GM23338 (cell line): ENCODE measurements at regions not wholly inside any gene's neighbourhood (a gene's known extent, or its start where the extent isn't known, plus 50 kb on each side); places are given as distances from the start of the nearest gene placed in this dataset.

ENCODE experiments used
- ATAC-seq: fragments of 200-7000 bp; cut with Tn5 transposase; 3 replicates; pipeline ENCODE4 v1.9.1; 2020
- DNase-seq: peaks from one replicate; pipeline ENCODE4 v3.0.0-alpha.2; 2015; ENCODE audit warnings: low spot score
- H2AFZ ChIP-seq: fragments of 200-600 bp; sonication (generic); 2 replicates; pipeline ENCODE4 v1.8.0; 2016; ENCODE audit warnings: antibody characterized with exemption, mild to moderate bottlenecking, moderate library complexity
- H3F3A ChIP-seq: fragments of 200-600 bp; sonication (generic); replicated peaks from 2 replicates; pipeline ENCODE4 v1.8.0; 2017; ENCODE audit warnings: antibody characterized with exemption, mixed run types, low read depth
- H3K27ac ChIP-seq: fragments of 200-600 bp; sonication (generic); 2 replicates; pipeline ENCODE4 v1.6.1; 2016; ENCODE audit warnings: low read depth
- H3K27me3 ChIP-seq: fragments of 200-600 bp; sonication (generic); 2 replicates; pipeline ENCODE4 v1.8.0; 2016; ENCODE audit warnings: mild to moderate bottlenecking, mixed run types, moderate library complexity; ENCODE audit not compliant: insufficient read depth
- H3K36me3 ChIP-seq: fragments of 200-600 bp; sonication (generic); 2 replicates; pipeline ENCODE4 v1.8.0; 2016; ENCODE audit warnings: mild to moderate bottlenecking; ENCODE audit not compliant: insufficient read depth
- H3K4me1 ChIP-seq: fragments of 200-600 bp; sonication (generic); 2 replicates; pipeline ENCODE4 v1.8.0; 2016; ENCODE audit warnings: mild to moderate bottlenecking, moderate library complexity; ENCODE audit not compliant: insufficient read depth
- H3K4me2 ChIP-seq: fragments of 200-600 bp; sonication (generic); 2 replicates; pipeline ENCODE4 v1.7.1; 2017; ENCODE audit warnings: mixed run types
- H3K4me3 ChIP-seq: fragments of 200-600 bp; sonication (generic); 2 replicates; pipeline ENCODE4 v1.6.1; 2016; ENCODE audit warnings: mixed run types
- H3K79me2 ChIP-seq: fragments of 200-600 bp; sonication (generic); replicated peaks from 2 replicates; pipeline ENCODE4 v1.8.0; 2017; ENCODE audit warnings: mild to moderate bottlenecking; ENCODE audit not compliant: insufficient read depth
- H3K9me2 ChIP-seq: fragments of 200-600 bp; sonication (generic); 2 replicates; pipeline ENCODE4 v1.8.0; 2017; ENCODE audit not compliant: insufficient read depth
- H4K20me1 ChIP-seq: fragments of 200-600 bp; sonication (generic); replicated peaks from 2 replicates; pipeline ENCODE4 v1.8.0; 2017; ENCODE audit warnings: mild to moderate bottlenecking; ENCODE audit not compliant: insufficient read depth
- H3K27ac Mint-ChIP-seq: 2 replicates; pipeline ENCODE4 v1.8.0; 2020; ENCODE audit warnings: inconsistent platforms, mild to moderate bottlenecking, moderate library complexity, mixed read lengths
- H3K27me3 Mint-ChIP-seq: 3 replicates; pipeline ENCODE4 v1.8.0; 2022; ENCODE audit warnings: low read depth, mild to moderate bottlenecking, moderate library complexity, mixed read lengths, inconsistent platforms; ENCODE audit not compliant: insufficient read depth, poor library complexity
- H3K36me3 Mint-ChIP-seq: 3 replicates; pipeline ENCODE4 v1.8.0; 2021; ENCODE audit warnings: low read depth, mild to moderate bottlenecking, inconsistent platforms, moderate library complexity, mixed read lengths
- H3K4me1 Mint-ChIP-seq: 3 replicates; pipeline ENCODE4 v1.8.0; 2020; ENCODE audit warnings: mild to moderate bottlenecking, inconsistent platforms, mixed read lengths
- H3K4me3 Mint-ChIP-seq: 3 replicates; pipeline ENCODE4 v1.8.0; 2021; ENCODE audit warnings: moderate library complexity, mild to moderate bottlenecking, inconsistent platforms, mixed read lengths
- H3K9me3 Mint-ChIP-seq: 3 replicates; pipeline ENCODE4 v1.8.0; 2020; ENCODE audit warnings: moderate library complexity, mild to moderate bottlenecking, inconsistent platforms, mixed read lengths
- CREB1 ChIP-seq: fragments of 250-450 bp; sonication (Bioruptor Pico); IDR thresholded peaks from 2 replicates; pipeline ENCODE4 v1.5.0; 2020; ENCODE audit warnings: low read depth, mild to moderate bottlenecking, moderate library complexity
- EZH2 ChIP-seq: fragments of 200-600 bp; sonication (generic); IDR thresholded peaks from one replicate; pipeline ENCODE4 v1.8.0; 2017; ENCODE audit warnings: antibody characterized with exemption, mild to moderate bottlenecking, low read depth; ENCODE audit not compliant: unreplicated experiment
- EZH2phosphoT487 ChIP-seq: fragments of 200-600 bp; sonication (generic); IDR thresholded peaks from one replicate; pipeline ENCODE4 v1.8.1; 2018; ENCODE audit warnings: antibody characterized with exemption; ENCODE audit not compliant: unreplicated experiment
- JUNB ChIP-seq: IDR thresholded peaks from one replicate; pipeline ENCODE4 v1.6.1; 2016; ENCODE audit warnings: antibody characterized with exemption; ENCODE audit not compliant: unreplicated experiment
- NANOG ChIP-seq: IDR thresholded peaks from 2 replicates; pipeline ENCODE4 v1.6.1; 2016; ENCODE audit warnings: antibody characterized with exemption, borderline replicate concordance
- POLR2AphosphoS5 ChIP-seq: IDR thresholded peaks from 2 replicates; pipeline ENCODE4 v1.6.1; 2016; ENCODE audit warnings: antibody characterized with exemption, low read depth
- STAT1 ChIP-seq: IDR thresholded peaks from one replicate; pipeline ENCODE4 v1.6.1; 2016; ENCODE audit warnings: antibody characterized with exemption; ENCODE audit not compliant: unreplicated experiment
- ZNF114 ChIP-seq: fragments of 250-450 bp; sonication (Bioruptor Pico); IDR thresholded peaks from 2 replicates; pipeline ENCODE4 v1.5.0; 2020; ENCODE audit warnings: mild to moderate bottlenecking, moderate library complexity
- ZNF331 ChIP-seq: fragments of 250-450 bp; sonication (Bioruptor Pico); IDR thresholded peaks from 2 replicates; pipeline ENCODE4 v1.5.0; 2020; ENCODE audit warnings: low read depth, mild to moderate bottlenecking, moderate library complexity
- TF ChIP-seq, protein P1 (sequence below), 2 experiments: fragments of 200-600 bp in 1 of 2; sonication (generic) in 1 of 2; conservative IDR thresholded peaks; 2 replicates each; pipeline versions ENCODE4 v1.5.1 to v1.6.1; 2016 to 2017; ENCODE audit warnings: antibody characterized with exemption in 2 of 2, low read depth in 2 of 2, mild to moderate bottlenecking in 2 of 2, moderate library complexity in 1 of 2
- TF ChIP-seq, protein P2 (sequence below): fragments of 250-450 bp; sonication (Bioruptor Pico); IDR thresholded peaks from 2 replicates; pipeline ENCODE4 v1.5.0; 2020; ENCODE audit warnings: mild to moderate bottlenecking, moderate library complexity
- TF ChIP-seq, protein P3 (sequence below): IDR thresholded peaks from one replicate; pipeline ENCODE4 v1.6.1; 2018; ENCODE audit warnings: antibody characterized with exemption; ENCODE audit not compliant: unreplicated experiment
- TF ChIP-seq, protein P4 (sequence below): IDR thresholded peaks from 2 replicates; pipeline ENCODE4 v1.6.1; 2016; ENCODE audit warnings: antibody characterized with exemption

DNA sequence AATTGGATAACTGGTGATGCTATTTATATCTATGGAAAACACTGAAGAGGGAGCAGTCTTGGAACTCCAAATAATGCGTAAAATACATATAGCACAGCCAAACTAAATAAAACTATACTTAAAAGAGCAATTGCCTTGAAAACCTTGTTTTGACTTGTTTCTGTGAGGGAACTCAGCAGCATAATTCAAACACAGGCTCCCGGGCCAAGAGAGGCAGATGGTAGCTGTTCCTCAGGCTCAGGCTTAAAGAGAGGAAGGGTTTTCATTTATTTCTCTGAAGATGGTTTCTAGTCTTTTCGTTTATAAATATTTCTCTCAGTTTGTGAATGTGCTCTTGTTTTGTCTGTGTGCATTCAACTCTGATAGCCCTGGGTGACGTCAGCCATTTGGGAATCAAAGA, 82.4 kb downstream of the FANCF start:
- Mint-ChIP-seq H3K27me3 (no peaks in the 10 kb centered on the region), H3K27ac (no peak overlapping the region), H3K4me1 (peaks cover 7% of the 10 kb centered on the region), H3K9me3 (no peaks in the 10 kb centered on the region), H3K36me3 (no peaks in the 10 kb centered on the region), H3K4me3 (no peak overlapping the region)
- ATAC-seq = no peak
- H4K20me1 ChIP-seq = no peaks in the 10 kb centered on the region
- no peak overlapping the region for H3K27ac ChIP-seq
- no peak overlapping the region for H2AFZ ChIP-seq
- DNase-seq = no peak
- H3K4me3 ChIP-seq = no peak overlapping the region
- peaks cover 5% of the 10 kb centered on the region; the same call in 1 of the 2 replicates for H3K4me1 ChIP-seq
- no peaks in the 10 kb centered on the region for H3K9me2 ChIP-seq
- no peaks in the 10 kb centered on the region for H3K27me3 ChIP-seq
- TF ChIP-seq, protein P1, sequence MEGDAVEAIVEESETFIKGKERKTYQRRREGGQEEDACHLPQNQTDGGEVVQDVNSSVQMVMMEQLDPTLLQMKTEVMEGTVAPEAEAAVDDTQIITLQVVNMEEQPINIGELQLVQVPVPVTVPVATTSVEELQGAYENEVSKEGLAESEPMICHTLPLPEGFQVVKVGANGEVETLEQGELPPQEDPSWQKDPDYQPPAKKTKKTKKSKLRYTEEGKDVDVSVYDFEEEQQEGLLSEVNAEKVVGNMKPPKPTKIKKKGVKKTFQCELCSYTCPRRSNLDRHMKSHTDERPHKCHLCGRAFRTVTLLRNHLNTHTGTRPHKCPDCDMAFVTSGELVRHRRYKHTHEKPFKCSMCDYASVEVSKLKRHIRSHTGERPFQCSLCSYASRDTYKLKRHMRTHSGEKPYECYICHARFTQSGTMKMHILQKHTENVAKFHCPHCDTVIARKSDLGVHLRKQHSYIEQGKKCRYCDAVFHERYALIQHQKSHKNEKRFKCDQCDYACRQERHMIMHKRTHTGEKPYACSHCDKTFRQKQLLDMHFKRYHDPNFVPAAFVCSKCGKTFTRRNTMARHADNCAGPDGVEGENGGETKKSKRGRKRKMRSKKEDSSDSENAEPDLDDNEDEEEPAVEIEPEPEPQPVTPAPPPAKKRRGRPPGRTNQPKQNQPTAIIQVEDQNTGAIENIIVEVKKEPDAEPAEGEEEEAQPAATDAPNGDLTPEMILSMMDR (conservative IDR thresholded peaks at IDR 0.05; ENCODE audit: low read depth in 2 of 2) = no peak
- TF ChIP-seq JUNB (no peak), NANOG (no peak), EZH2 (no peak), ZNF114 (CRISPR knock-in tag) (no peak), POLR2AphosphoS5 (no peak), EZH2phosphoT487 (no peak), CREB1 (CRISPR knock-in tag) (no peak), ZNF331 (CRISPR knock-in tag) (no peak), STAT1 (no peak)
- TF ChIP-seq, protein P2, sequence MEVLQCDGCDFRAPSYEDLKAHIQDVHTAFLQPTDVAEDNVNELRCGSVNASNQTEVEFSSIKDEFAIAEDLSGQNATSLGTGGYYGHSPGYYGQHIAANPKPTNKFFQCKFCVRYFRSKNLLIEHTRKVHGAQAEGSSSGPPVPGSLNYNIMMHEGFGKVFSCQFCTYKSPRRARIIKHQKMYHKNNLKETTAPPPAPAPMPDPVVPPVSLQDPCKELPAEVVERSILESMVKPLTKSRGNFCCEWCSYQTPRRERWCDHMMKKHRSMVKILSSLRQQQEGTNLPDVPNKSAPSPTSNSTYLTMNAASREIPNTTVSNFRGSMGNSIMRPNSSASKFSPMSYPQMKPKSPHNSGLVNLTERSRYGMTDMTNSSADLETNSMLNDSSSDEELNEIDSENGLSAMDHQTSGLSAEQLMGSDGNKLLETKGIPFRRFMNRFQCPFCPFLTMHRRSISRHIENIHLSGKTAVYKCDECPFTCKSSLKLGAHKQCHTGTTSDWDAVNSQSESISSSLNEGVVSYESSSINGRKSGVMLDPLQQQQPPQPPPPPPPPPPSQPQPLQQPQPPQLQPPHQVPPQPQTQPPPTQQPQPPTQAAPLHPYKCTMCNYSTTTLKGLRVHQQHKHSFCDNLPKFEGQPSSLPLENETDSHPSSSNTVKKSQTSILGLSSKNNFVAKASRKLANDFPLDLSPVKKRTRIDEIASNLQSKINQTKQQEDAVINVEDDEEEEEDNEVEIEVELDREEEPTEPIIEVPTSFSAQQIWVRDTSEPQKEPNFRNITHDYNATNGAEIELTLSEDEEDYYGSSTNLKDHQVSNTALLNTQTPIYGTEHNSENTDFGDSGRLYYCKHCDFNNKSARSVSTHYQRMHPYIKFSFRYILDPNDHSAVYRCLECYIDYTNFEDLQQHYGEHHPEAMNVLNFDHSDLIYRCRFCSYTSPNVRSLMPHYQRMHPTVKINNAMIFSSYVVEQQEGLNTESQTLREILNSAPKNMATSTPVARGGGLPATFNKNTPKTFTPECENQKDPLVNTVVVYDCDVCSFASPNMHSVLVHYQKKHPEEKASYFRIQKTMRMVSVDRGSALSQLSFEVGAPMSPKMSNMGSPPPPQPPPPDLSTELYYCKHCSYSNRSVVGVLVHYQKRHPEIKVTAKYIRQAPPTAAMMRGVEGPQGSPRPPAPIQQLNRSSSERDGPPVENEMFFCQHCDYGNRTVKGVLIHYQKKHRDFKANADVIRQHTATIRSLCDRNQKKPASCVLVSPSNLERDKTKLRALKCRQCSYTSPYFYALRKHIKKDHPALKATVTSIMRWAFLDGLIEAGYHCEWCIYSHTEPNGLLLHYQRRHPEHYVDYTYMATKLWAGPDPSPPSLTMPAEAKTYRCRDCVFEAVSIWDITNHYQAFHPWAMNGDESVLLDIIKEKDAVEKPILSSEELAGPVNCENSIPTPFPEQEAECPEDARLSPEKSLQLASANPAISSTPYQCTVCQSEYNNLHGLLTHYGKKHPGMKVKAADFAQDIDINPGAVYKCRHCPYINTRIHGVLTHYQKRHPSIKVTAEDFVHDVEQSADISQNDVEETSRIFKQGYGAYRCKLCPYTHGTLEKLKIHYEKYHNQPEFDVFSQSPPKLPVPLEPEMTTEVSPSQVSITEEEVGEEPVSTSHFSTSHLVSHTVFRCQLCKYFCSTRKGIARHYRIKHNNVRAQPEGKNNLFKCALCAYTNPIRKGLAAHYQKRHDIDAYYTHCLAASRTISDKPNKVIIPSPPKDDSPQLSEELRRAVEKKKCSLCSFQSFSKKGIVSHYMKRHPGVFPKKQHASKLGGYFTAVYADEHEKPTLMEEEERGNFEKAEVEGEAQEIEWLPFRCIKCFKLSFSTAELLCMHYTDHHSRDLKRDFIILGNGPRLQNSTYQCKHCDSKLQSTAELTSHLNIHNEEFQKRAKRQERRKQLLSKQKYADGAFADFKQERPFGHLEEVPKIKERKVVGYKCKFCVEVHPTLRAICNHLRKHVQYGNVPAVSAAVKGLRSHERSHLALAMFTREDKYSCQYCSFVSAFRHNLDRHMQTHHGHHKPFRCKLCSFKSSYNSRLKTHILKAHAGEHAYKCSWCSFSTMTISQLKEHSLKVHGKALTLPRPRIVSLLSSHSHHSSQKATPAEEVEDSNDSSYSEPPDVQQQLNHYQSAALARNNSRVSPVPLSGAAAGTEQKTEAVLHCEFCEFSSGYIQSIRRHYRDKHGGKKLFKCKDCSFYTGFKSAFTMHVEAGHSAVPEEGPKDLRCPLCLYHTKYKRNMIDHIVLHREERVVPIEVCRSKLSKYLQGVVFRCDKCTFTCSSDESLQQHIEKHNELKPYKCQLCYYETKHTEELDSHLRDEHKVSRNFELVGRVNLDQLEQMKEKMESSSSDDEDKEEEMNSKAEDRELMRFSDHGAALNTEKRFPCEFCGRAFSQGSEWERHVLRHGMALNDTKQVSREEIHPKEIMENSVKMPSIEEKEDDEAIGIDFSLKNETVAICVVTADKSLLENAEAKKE (CRISPR knock-in tag) = no peak
- TF ChIP-seq, protein P3, sequence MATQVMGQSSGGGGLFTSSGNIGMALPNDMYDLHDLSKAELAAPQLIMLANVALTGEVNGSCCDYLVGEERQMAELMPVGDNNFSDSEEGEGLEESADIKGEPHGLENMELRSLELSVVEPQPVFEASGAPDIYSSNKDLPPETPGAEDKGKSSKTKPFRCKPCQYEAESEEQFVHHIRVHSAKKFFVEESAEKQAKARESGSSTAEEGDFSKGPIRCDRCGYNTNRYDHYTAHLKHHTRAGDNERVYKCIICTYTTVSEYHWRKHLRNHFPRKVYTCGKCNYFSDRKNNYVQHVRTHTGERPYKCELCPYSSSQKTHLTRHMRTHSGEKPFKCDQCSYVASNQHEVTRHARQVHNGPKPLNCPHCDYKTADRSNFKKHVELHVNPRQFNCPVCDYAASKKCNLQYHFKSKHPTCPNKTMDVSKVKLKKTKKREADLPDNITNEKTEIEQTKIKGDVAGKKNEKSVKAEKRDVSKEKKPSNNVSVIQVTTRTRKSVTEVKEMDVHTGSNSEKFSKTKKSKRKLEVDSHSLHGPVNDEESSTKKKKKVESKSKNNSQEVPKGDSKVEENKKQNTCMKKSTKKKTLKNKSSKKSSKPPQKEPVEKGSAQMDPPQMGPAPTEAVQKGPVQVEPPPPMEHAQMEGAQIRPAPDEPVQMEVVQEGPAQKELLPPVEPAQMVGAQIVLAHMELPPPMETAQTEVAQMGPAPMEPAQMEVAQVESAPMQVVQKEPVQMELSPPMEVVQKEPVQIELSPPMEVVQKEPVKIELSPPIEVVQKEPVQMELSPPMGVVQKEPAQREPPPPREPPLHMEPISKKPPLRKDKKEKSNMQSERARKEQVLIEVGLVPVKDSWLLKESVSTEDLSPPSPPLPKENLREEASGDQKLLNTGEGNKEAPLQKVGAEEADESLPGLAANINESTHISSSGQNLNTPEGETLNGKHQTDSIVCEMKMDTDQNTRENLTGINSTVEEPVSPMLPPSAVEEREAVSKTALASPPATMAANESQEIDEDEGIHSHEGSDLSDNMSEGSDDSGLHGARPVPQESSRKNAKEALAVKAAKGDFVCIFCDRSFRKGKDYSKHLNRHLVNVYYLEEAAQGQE = no peak
- TF ChIP-seq, protein P4, sequence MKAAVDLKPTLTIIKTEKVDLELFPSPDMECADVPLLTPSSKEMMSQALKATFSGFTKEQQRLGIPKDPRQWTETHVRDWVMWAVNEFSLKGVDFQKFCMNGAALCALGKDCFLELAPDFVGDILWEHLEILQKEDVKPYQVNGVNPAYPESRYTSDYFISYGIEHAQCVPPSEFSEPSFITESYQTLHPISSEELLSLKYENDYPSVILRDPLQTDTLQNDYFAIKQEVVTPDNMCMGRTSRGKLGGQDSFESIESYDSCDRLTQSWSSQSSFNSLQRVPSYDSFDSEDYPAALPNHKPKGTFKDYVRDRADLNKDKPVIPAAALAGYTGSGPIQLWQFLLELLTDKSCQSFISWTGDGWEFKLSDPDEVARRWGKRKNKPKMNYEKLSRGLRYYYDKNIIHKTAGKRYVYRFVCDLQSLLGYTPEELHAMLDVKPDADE = no peak
- no peaks in the 10 kb centered on the region for H3F3A ChIP-seq
- H3K4me2 ChIP-seq = no peak overlapping the region
- no peaks in the 10 kb centered on the region for H3K79me2 ChIP-seq
- no peaks in the 10 kb centered on the region for H3K36me3 ChIP-seq
